ENCODE measurements at regions not wholly inside any gene's neighbourhood (a gene's known extent, or its start where the extent isn't known, plus 50 kb on each side); places are given as distances from the start of the nearest gene placed in this dataset.

DNA sequence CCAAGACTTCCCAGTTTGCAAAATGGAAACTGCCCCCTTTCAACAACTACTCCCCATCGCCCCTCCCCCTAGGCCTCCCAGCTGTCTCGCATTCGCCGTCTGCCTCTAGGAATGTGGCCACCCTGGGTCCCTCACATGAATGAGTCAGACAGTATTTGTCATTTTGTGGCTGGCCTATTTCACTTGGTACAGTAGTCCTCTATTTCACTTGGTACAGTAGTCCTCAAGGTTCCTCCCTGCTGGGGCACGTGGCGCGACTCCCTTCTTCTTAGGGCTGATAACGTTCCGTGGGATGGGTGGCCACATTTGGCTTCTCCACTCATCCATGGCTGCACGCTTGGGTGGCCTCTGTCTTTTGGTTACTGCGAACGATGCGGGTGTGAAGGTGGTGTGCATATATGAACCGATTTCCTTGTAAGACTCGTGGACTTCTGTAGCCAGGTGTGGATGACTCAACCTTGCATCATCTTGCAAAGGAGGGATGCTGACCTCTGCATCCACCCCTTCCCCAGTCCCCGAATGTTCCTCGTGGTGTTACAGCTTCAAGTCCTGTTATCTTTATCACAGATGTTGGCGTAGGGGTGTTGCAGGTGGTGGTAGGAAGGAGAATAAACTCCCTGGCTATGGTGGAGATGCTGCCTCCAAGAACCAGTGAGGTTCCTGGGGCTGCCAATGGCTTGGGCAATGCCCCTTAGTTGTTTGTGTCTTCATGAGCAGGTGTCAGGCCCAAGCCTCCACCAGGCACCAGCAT lies 112.1 kb upstream of the SOX1 start:
- no peak for DNase-seq

GRCh38 chr13:111955412-111956065 lies 111.4 kb upstream of the SOX1 start:
- no peak for DNase-seq

- DNase-seq: no peak
Observed at GRCh38 chr13:111956261-111957151, 110.4 kb upstream of the SOX1 start.

DNA sequence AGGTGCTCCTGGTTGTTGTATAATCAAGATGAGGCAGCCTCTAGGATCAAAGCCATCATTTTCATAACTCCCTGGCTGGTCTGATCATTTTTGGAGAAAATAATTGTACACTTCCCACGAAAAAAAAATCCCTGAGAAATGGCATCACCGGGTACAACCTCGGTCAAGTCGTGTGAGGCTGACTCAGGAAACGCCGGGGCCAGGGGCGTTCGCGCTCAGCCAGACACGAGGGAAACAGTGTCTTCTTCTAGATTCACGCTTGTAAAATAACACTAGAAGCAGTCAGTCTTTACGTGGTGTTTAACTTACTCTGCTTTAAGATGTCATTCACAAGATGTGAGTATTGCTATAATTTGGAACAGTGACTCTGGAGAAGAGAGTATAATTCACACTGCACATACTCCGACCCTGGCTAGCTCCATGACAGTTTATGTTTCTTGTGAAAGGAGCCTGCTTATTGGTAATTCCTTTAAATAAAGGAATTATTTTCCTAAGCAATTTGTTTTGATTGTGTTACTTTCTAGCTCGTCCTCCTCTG lies 109.0 kb upstream of the SOX1 start:
- DNase-seq: no peak

DNA sequence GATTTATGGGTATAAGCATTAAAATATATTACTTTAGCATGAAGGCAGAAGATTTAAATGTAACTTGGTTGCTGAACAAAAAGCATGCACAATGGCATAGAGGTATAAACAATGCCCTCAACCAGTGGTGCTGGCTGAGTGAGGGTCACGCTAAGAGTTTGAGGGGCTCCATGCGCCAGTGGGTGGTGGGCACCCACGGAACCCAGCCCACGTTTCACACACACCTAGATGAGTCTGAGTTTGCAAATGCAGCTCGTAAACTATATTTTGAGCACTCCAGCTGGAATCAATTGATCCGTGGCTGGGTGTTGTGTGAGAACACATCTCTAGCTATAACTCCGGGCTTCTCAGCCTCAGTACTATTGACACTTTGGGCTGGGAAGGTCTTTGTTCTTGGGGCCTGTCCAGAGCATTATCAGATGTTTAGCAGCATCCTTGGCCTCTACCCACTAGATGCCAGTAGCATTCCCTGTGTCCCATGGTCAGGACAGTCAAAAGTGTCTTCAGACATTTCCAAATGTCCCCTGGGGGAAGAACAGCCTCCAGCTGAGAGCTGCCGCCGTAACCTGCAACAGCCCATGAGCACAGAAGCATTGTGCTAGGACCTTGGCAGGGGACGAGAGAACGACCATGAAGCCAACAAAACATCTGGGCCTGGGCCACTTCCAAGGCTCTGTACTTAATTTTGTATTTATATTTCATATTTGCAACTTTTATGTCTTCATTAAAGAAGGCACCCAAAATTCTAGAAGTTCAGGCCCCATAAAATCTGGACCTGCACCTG lies 108.1 kb upstream of the SOX1 start:
- DNase-seq: no peak

DNA sequence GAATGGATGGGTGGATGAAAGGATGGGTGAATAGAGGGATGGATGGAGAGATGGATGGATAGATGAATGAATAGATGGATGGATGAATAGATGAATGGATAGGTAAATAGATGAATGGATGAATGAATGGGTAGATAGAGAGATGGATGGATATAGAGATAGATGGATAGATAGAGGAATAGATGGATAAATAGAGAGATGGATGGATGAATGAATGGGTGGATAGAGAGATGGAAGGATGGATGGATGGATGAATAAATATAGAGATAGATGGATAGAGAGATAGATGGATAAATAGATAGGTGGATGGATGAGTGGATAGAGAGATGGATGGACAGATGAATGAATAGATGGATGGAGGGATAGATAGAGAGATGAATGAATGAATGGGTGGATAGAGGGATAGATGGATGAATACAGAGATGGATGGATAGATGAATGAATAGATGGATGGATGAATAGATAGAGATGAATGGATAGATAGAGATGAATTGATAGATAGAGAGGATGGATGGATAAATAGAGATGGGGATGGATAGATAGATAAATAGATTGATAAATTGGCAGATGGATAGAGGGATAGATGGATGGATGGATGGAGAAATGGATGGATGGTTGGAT lies 106.7 kb upstream of the SOX1 start:
- DNase-seq: no peak

DNA sequence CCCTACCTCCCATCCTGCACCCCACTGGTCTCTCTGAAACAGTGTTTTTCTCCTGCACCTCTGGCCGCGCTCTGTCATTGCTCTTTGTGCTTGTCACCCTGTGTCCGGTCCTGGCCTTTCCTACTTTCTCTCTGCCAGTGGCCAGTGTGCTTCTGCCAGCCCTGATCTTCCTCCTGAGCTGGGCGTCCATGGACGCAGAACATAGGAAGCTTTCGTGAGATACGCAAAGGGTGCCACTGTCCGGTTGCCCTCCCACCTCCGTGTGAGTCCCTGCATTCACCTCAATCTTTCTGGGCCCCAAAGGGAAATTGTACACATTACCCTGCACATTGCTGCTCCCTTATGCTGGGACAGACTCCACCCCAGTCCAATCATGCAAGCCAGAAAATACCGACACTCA lies 105.7 kb upstream of the SOX1 start:
- no peak for DNase-seq

DNA sequence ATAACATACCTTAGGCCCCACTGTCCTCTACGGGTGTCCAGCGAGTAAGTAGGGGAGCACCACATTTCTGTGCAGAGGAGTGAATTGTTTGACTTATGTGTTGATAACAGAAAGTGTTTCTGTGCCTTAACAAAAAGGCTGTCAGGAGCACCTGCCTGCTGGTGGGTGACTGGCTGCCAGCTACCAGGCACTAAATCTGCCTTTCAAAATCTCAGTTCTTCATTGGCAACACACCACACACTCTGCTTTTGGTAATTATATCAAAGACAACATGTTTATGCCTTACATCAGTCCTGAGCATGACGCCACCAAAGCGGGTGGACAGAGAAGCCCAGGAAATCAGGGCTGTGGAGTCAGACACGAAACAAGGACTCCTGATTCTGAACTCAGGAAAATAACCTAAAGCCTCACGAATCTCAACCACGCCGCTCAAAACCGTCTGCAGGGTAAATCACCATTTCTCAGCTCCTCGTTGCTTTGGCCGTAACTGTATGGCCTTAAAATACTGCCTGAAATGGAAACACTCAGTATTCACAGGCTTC lies 105.2 kb upstream of the SOX1 start:
- DNase-seq: no peak

GRCh38 chr13:111962431-111962891 lies 104.5 kb upstream of the SOX1 start:
- no peak for DNase-seq

DNA sequence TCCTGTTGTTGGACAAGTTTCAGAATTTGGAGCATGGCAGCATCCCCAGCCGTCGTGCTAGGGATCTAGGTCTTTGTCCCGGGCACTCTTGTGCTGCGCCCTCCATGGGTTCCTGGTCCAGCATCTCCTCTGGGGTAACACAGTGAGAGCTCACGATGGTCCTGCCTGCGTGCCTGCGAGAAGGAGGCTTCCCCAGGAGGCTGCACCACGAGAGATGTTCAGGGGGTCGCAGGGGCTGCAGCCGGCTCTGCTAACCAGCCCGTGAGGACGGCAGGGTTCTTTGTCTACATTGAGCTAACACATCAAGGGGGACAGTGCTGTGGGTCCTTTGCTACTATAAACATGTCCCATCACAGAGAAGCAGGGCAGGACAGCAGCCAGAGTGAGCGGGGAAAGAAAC lies 103.9 kb upstream of the SOX1 start:
- DNase-seq: no peak

DNA sequence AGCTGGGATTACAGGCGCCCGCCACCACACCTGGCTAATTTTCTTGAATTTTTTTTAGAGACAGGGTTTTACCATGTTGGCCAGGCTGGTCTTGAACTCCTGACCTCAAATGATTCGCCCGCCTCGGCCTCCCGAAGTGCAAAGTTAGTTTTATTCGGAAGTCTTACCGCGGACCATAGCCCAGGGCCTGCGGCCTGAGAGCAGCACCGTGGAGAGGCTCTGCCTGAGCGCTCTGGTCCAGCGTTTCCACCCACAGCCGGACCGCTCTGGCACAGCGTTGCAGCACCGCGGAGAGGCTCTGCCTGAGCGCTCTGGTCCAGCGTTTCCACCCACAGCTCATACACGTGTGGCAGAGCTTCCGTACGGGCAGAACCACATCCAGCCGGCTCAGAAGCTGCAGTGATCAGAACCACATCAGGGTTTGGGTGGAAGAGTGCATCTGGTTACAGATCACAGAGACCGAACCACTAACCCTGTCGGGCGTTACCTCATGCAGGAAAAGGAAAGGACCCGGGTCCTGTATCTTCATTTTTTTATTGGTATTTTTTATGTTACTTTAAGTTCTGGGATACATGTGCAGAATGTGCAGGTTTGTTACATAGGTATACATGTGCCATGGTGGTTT lies 102.4 kb upstream of the SOX1 start:
- DNase-seq: no peak

DNA sequence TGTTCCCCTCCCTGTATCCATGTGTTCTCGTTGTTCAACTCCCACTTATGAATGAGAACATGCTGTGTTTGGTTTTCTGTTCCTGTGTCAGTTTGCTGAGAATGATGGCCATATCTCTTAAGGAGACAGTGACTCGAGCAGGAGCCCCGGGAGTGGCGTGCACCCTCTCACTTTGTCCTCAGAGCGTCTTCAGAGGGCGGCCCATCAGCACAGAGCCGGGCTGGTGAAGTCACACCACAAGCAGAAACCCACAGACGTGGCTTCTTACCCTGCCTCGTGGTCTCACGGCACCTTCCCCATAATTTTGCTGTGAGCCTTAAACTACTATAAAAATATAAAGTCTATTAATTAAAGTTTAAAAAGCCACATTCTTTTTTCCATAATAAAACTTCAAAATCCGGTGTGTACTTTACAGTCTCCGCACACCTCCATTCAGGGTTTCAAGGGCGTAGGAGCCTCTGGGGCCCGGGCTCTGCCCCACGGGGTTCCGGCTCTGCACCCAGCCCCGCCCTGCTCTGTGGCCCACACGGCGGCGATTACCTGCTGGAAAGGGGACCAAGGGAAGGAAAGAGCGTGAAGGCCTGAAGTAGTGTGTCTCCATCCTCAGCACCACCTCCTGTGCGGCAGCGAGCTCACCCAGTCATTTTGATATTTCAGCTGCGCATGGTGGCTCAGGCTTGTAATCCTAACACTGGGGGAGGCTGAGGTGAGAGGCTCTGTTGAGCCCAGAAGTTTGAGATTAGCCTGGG lies 101.3 kb upstream of the SOX1 start:
- DNase-seq: no peak

GRCh38 chr13:111966933-111967332 lies 100.0 kb upstream of the SOX1 start:
- no peak for DNase-seq

GRCh38 chr13:111967572-111968201 lies 99.3 kb upstream of the SOX1 start:
- peak; percentile 77 for DNase-seq

DNA sequence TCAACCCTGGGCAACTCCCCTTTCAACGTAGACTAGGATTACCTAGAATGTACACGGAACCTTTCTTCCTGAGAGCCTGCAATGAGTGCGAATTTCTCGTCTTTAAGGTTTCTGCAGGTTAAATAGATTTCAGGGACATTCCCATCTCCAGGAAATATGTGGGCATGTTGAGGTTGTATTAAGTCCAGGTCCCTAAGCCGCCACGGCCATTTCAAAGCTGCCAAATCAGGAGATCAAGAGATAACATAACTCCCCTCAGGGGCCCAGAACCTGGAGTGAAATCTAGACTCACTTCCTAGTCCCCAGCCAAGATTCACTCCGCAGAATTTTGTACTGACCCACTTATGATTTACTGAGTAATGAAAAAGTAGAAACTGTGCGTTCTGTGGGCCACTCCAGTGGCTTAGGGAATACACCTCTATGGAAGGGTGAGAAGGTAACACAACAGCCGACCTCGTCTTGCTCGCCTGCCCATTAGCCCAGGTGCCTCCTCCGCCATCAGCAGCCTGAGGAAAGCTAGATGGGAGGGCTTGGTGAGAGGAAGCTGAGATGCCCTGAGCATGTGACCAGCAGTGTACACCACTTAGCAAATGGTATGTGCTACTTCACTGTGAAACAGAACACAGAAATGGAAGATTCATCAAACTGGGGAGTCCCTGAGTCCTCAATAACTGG lies 98.5 kb upstream of the SOX1 start:
- DNase-seq: no peak

DNA sequence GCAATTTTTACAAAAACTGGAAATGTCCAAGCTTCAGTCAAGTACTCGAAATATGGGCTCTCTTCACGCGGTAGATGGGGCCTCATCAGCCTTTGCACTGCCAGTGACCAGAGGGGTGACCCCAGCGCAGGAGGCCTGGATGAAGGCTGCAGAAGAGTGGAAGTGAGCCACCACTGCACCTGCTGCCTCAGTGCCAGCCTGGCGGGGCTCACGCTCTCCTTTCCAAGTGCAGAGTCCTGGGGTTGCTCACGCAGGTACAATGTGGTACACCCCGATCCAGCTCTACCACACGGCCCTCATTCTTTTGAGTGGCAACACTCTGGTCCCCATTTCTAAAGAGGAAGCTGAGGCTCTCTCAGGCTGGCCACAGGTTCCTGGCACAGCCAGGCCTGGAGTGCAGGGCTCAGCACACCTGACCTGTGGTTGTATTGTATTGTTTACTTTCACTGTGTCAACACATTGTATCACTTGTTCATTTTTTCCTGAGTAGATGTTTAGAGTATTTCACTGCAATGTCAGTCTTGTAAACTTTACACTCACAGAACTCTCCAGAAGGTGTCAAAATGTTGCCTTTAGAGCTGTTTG lies 97.3 kb upstream of the SOX1 start:
- DNase-seq: no peak

DNA sequence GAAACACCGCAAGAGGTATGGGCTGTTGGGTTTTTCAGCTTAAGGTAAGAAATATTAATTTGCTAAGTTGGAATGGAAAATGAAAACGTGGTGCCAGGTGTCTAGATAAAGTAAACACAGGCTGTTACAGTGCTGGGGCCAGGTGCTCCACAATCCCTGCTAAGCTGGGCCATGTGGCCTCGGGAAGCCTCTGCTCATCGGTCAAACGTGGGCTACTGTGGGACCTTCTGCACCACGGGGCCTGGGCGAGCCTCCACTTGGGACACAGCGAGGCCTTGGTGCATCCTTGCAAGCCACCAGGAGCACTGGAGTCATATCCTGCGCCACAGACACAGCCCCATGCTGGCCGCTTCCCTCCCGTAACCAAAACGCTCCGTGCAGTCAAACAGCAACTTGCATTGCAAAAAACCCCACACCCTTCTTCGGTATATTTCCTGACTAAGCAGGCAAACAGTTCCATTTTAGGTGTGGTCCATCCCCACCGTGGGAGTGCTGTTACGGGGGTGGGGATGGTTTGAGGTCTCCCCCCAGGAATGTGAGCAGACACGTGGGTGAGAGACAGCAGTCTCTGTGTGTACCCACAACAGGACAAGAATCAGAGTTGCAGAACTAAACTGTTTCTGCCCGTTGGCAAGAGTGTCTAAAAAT lies 96.3 kb upstream of the SOX1 start:
- DNase-seq: no peak

All from midbrain (tissue), 1 donor.